M059J (cell line): ENCODE measurements at regions not wholly inside any gene's neighbourhood (a gene's known extent, or its start where the extent isn't known, plus 50 kb on each side); places are given as distances from the start of the nearest gene placed in this dataset.

Source experiments
- DNase-seq: peaks from one replicate; pipeline ENCODE4 v3.0.0-alpha.2; 2012; ENCODE audit warnings: low read depth

- DNase-seq = no peak
These were observed 572.4 kb upstream of the MGMT start for GRCh38 chr10:128894641-128895040.

- DNase-seq = no peak
These were observed 571.6 kb upstream of the MGMT start for GRCh38 chr10:128895473-128895872.

- no peak for DNase-seq
These were observed 570.8 kb upstream of the MGMT start for GRCh38 chr10:128896116-128896795.

- no peak for DNase-seq
These were observed 570.1 kb upstream of the MGMT start for GRCh38 chr10:128896963-128897362.

- no peak for DNase-seq
These were observed 569.5 kb upstream of the MGMT start for GRCh38 chr10:128897401-128898129.

GRCh38 chr10:128898133-128898915, 568.7 kb upstream of the MGMT start:
- no peak for DNase-seq

- no peak for DNase-seq
These were observed 568.2 kb upstream of the MGMT start for GRCh38 chr10:128898916-128899195.

- DNase-seq = no peak
These were observed 566.6 kb upstream of the MGMT start for GRCh38 chr10:128900456-128900855.

- DNase-seq = no peak
These were observed 565.8 kb upstream of the MGMT start for GRCh38 chr10:128901236-128901635.

GRCh38 chr10:128902031-128902710, 564.9 kb upstream of the MGMT start:
- no peak for DNase-seq

GRCh38 chr10:128907155-128907941, 559.7 kb upstream of the MGMT start:
- DNase-seq = no peak

- DNase-seq = no peak
These were observed 558.9 kb upstream of the MGMT start for GRCh38 chr10:128908099-128908498.

- no peak for DNase-seq
These were observed 558.5 kb upstream of the MGMT start for GRCh38 chr10:128908499-128908898.

GRCh38 chr10:128912568-128913311, 554.3 kb upstream of the MGMT start:
- DNase-seq = no peak

GRCh38 chr10:128914681-128915080, 552.4 kb upstream of the MGMT start:
- DNase-seq = no peak

- no peak for DNase-seq
These were observed 551.4 kb upstream of the MGMT start for GRCh38 chr10:128915630-128916029.

GRCh38 chr10:128916383-128916782, 550.7 kb upstream of the MGMT start:
- DNase-seq = no peak

- DNase-seq = no peak
These were observed 545.5 kb upstream of the MGMT start for GRCh38 chr10:128921389-128922022.

GRCh38 chr10:128922172-128922571, 544.9 kb upstream of the MGMT start:
- no peak for DNase-seq

- no peak for DNase-seq
These were observed 544.3 kb upstream of the MGMT start for GRCh38 chr10:128922619-128923196.
